Breast epithelium (tissue), 3 donors: ENCODE measurements at regions not wholly inside any gene's neighbourhood (a gene's known extent, or its start where the extent isn't known, plus 50 kb on each side); places are given as distances from the start of the nearest gene placed in this dataset.

Experiments used
- CTCF ChIP-seq, 3 donors: fragments of 450-650 bp; IDR thresholded peaks; one replicate each; pipeline ENCODE4 v1.5.1; 2016 to 2017; ENCODE audit warnings: antibody characterized with exemption in 3 of 3, mild to moderate bottlenecking in 3 of 3, moderate library complexity in 3 of 3
- POLR2A ChIP-seq: fragments of 450-650 bp; IDR thresholded peaks from one replicate; pipeline ENCODE4 v1.6.1; 2016; ENCODE audit warnings: antibody characterized with exemption, mild to moderate bottlenecking, moderate library complexity

DNA sequence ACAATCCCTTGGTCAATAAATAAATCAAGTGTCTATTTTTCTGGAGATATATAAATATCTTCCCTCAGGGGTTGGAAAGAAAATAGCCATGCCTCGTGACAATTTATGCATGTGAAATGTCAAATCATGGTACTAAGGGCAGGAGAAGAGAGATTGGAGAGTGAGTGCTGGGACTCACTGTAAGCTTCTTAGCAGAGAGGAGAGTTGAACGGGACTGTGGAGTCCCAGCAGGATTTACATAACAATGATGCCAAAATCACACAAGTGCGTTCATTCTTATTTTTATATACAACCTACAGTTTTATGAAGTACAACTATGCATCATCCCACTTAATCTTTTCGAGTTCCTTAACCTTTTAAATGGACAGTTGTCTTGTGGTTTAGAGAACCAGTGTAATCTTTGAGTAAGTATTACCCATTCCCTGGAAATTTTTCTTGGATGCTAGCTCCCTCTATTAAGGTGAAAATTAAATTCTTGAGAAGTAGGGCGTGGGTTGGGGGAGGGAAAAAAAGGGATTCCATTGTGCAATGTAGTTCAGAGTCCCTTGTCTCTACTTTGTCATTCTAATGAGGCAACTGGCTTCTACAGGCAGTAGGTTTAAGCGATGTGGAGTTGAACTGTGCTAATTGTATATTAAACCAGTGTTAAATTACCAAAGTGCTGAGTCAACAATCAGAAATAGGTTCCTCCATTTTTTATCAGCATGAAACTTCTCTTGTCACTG, 143.6 kb upstream of the EPHA4 start:
- TF ChIP-seq POLR2A (no peak), CTCF (IDR thresholded peaks at IDR 0.05) (no peak)
